WERI-Rb-1 (cell line): ENCODE measurements at regions not wholly inside any gene's neighbourhood (a gene's known extent, or its start where the extent isn't known, plus 50 kb on each side); places are given as distances from the start of the nearest gene placed in this dataset.
"Not testable (repeated sequence)": the region's sequence is repeated elsewhere in the genome, so short reads cannot be mapped to it uniquely, and the experiment has no call there.

Experiments
- DNase-seq: peaks from one replicate; pipeline ENCODE4 v3.0.0-alpha.2; 2020
- H3K27ac ChIP-seq: fragments of 250-450 bp; sonication (Bioruptor Pico); 2 replicates; pipeline ENCODE4 v1.5.1; 2020; ENCODE audit warnings: mild to moderate bottlenecking, moderate library complexity
- H3K27me3 ChIP-seq: fragments of 250-450 bp; sonication (Bioruptor Pico); 2 replicates; pipeline ENCODE4 v1.5.1; 2021; ENCODE audit warnings: mild to moderate bottlenecking, low read depth, moderate library complexity; ENCODE audit not compliant: insufficient read depth, severe bottlenecking
- H3K36me3 ChIP-seq: fragments of 250-450 bp; sonication (Bioruptor Pico); 2 replicates; pipeline ENCODE4 v1.5.1; 2020; ENCODE audit warnings: mild to moderate bottlenecking, moderate library complexity
- H3K4me3 ChIP-seq: 2 replicates; pipeline ENCODE4 v1.5.1; 2011; ENCODE audit warnings: low read depth, mild to moderate bottlenecking, control low read depth, low read length
- H3K9me3 ChIP-seq: fragments of 250-450 bp; sonication (Bioruptor Pico); 2 replicates; pipeline ENCODE4 v1.5.1; 2021; ENCODE audit warnings: mild to moderate bottlenecking, moderate library complexity; ENCODE audit not compliant: severe bottlenecking
- CTCF ChIP-seq: IDR thresholded peaks from 2 replicates; pipeline ENCODE4 v1.5.1; 2011; ENCODE audit warnings: low read depth, mild to moderate bottlenecking, control low read depth, inconsistent platforms, low read length

GRCh38 chr12:63450334-63450733, 218.0 kb downstream of the DPY19L2 start:
- H3K4me3 ChIP-seq: no peak overlapping the region
- no peak for TF ChIP-seq CTCF
- no peaks in the 10 kb centered on the region for H3K9me3 ChIP-seq
- H3K27me3 ChIP-seq: no peaks in the 10 kb centered on the region
- H3K36me3 ChIP-seq: no peaks in the 10 kb centered on the region
- no peak for DNase-seq
- no peak overlapping the region for H3K27ac ChIP-seq

- H3K36me3 ChIP-seq: no peaks in the 10 kb centered on the region
- TF ChIP-seq CTCF: no peak
- no peak for DNase-seq
- no peaks in the 10 kb centered on the region for H3K9me3 ChIP-seq
- no peaks in the 10 kb centered on the region for H3K27me3 ChIP-seq
- H3K27ac ChIP-seq: no peak overlapping the region
- H3K4me3 ChIP-seq: no peak overlapping the region
Observed at GRCh38 chr12:63445224-63445880, 222.9 kb downstream of the DPY19L2 start.

- no peaks in the 10 kb centered on the region for H3K27me3 ChIP-seq
Observed at GRCh38 chr12:63440048-63440447, 228.2 kb downstream of the DPY19L2 start.

GRCh38 chr12:63434384-63434783, 233.9 kb downstream of the DPY19L2 start:
- not testable (repeated sequence) for DNase-seq, H3K9me3 ChIP-seq, H3K27me3 ChIP-seq, H3K27ac ChIP-seq, H3K36me3 ChIP-seq, H3K4me3 ChIP-seq

More at GRCh38 chr12:63440048-63440447, 228.2 kb downstream of the DPY19L2 start:
- no peak overlapping the region for H3K27ac ChIP-seq
- no peaks in the 10 kb centered on the region for H3K36me3 ChIP-seq
- no peak overlapping the region for H3K4me3 ChIP-seq
- DNase-seq: no peak
- no peak for TF ChIP-seq CTCF
- no peaks in the 10 kb centered on the region for H3K9me3 ChIP-seq

- H3K9me3 ChIP-seq, H3K27me3 ChIP-seq, H3K4me3 ChIP-seq, DNase-seq, H3K27ac ChIP-seq, H3K36me3 ChIP-seq: not testable (repeated sequence)
Observed at GRCh38 chr12:63427969-63428368, 240.3 kb downstream of the DPY19L2 start.

GRCh38 chr12:63427029-63427428, 241.3 kb downstream of the DPY19L2 start:
- not testable (repeated sequence) for H3K4me3 ChIP-seq, DNase-seq, H3K9me3 ChIP-seq, H3K27ac ChIP-seq, H3K27me3 ChIP-seq, H3K36me3 ChIP-seq

- no peak for DNase-seq
- TF ChIP-seq CTCF: no peak
- no peaks in the 10 kb centered on the region for H3K9me3 ChIP-seq
- no peak overlapping the region for H3K27ac ChIP-seq
- H3K27me3 ChIP-seq: no peaks in the 10 kb centered on the region
- no peaks in the 10 kb centered on the region for H3K36me3 ChIP-seq
- no peak overlapping the region for H3K4me3 ChIP-seq
Observed at GRCh38 chr12:63424671-63425070, 243.6 kb downstream of the DPY19L2 start.
